ENCODE measurements at regions not wholly inside any gene's neighbourhood (a gene's known extent, or its start where the extent isn't known, plus 50 kb on each side); places are given as distances from the start of the nearest gene placed in this dataset.
A peak's percentile ranks its signal among the peaks of the same experiment; 100 is the strongest.

DNA sequence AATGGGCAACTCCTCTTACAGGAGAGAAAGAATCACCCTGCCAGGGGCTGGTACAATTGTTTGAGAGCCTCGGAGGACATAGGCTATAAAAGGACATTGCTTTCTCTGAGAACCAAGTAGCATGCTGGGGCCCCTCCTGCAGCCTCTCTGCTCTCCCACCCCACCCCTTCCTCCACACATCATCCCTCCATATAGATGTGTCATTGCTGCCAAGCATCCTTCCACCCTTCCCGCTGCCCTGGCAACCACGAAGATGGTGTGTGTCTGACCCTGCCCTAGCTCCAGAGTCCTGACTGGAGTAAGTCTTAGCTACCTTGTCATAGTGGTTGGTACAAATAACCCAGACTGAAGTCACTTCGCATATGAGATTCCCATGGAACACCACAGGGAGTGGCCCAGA lies 129.7 kb downstream of the SNX5 start:
- DNase-seq (ENCODE audit: low spot score in 2 of 2), result no peak
- intact Hi-C loops (cut with DNase I; ENCODE audit: low total_unique reads), result no loop called here
- 90 to 94% methylated on average over 4 of the region's 4 CpGs for WGBS, 2 donors
- TF ChIP-seq, protein P1, sequence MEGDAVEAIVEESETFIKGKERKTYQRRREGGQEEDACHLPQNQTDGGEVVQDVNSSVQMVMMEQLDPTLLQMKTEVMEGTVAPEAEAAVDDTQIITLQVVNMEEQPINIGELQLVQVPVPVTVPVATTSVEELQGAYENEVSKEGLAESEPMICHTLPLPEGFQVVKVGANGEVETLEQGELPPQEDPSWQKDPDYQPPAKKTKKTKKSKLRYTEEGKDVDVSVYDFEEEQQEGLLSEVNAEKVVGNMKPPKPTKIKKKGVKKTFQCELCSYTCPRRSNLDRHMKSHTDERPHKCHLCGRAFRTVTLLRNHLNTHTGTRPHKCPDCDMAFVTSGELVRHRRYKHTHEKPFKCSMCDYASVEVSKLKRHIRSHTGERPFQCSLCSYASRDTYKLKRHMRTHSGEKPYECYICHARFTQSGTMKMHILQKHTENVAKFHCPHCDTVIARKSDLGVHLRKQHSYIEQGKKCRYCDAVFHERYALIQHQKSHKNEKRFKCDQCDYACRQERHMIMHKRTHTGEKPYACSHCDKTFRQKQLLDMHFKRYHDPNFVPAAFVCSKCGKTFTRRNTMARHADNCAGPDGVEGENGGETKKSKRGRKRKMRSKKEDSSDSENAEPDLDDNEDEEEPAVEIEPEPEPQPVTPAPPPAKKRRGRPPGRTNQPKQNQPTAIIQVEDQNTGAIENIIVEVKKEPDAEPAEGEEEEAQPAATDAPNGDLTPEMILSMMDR (IDR thresholded peaks at IDR 0.05), result no peak
- no peak for TF ChIP-seq POLR2A (IDR thresholded peaks at IDR 0.05)
- no peak overlapping the region for H3K4me3 ChIP-seq (ENCODE audit: low read depth, poor library complexity, severe bottlenecking)

DNA sequence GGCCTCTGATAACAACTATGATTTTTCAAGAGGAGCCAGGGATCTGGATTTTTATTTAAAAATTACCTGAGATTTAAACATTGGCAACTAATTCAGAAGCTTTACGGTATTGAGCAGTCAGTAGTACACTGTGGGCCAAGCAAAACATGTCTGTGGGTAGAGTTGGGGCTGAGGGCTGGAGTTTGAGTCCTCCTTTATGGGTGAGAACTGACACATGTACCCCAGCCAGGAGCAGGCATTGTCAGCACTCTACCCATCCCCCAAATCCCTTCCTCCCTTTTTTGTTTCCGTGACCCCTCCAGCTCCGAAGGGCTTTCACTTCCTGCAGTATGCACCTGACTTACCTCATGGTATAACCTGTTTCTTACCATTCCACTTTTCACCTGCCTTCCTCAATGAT lies 131.4 kb downstream of the SNX5 start:
- TF ChIP-seq POLR2A (IDR thresholded peaks at IDR 0.05), result no peak
- TF ChIP-seq, protein P1 (IDR thresholded peaks at IDR 0.05), result no peak
- intact Hi-C loops (cut with DNase I; ENCODE audit: low total_unique reads), result no loop called here
- no peak overlapping the region for H3K4me3 ChIP-seq (ENCODE audit: low read depth, poor library complexity, severe bottlenecking)
- WGBS, 2 donors, result 88% methylated on average over 3 of the region's 3 CpGs
- no peak for DNase-seq (ENCODE audit: low spot score in 2 of 2)

DNA sequence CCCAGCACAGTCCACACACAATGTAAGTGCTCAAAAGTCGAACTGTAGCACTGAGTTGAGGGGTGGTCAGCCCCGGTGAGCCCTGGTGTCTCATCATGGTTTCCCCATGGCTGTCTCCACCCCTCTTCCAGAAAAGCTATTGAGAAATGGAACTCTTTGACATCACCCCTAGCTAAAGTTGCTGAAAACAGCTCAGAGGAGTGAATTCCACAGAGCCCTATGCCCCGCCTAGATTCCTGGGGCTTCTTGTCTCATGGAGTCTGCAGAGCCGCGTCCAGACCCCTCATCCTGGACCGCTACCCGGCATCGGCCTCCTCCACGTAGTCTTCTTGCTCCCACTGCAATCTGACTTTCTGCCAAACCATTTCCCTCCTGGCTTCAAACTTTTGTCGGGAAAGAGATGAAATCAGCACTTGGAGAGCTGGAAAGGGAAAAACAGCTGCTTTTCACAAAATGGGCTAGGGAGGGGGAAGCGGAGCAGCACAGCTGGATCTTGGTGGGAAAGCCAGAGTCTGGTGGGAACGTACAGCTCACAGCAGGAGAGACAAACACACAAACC lies 132.2 kb downstream of the SNX5 start:
- WGBS, 2 donors, result 52 to 57% methylated on average over 12 of the region's 12 CpGs
- no peak for TF ChIP-seq POLR2A (IDR thresholded peaks at IDR 0.05)
- TF ChIP-seq, protein P1 (IDR thresholded peaks at IDR 0.05), result no peak
- peak; percentile 66 to 90 for DNase-seq (ENCODE audit: low spot score in 2 of 2)
- intact Hi-C loops (cut with DNase I; ENCODE audit: low total_unique reads), result no loop called here
- no peak overlapping the region for H3K4me3 ChIP-seq (ENCODE audit: low read depth, poor library complexity, severe bottlenecking)

DNA sequence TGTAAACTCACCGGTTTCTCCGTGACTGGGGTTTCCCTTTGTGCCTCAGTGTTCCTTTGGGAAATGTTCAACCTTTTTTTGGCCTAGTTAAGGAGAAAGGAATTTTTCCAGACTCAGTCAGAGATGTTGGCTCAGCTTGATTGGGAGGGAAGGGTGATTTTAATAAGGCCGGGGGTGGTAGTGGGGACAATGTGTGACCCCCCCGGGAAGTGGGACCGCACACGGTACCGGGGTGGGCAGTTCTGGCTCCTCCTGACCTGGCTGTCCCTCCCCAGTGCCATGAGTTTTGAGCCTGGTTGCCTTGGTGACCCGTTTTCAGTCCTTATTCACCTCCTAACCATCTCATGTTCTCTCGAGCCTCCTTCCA lies 132.7 kb downstream of the SNX5 start:
- no peak for DNase-seq (ENCODE audit: low spot score in 2 of 2)
- intact Hi-C loops (cut with DNase I; ENCODE audit: low total_unique reads), result no loop called here
- 61 to 72% methylated on average over 9 of the region's 9 CpGs for whole genome bisulfite sequencing, 2 donors
- no peak overlapping the region for H3K4me3 ChIP-seq (ENCODE audit: low read depth, poor library complexity, severe bottlenecking)
- TF ChIP-seq, protein P1 (IDR thresholded peaks at IDR 0.05), result no peak
- TF ChIP-seq POLR2A (IDR thresholded peaks at IDR 0.05), result no peak

DNA sequence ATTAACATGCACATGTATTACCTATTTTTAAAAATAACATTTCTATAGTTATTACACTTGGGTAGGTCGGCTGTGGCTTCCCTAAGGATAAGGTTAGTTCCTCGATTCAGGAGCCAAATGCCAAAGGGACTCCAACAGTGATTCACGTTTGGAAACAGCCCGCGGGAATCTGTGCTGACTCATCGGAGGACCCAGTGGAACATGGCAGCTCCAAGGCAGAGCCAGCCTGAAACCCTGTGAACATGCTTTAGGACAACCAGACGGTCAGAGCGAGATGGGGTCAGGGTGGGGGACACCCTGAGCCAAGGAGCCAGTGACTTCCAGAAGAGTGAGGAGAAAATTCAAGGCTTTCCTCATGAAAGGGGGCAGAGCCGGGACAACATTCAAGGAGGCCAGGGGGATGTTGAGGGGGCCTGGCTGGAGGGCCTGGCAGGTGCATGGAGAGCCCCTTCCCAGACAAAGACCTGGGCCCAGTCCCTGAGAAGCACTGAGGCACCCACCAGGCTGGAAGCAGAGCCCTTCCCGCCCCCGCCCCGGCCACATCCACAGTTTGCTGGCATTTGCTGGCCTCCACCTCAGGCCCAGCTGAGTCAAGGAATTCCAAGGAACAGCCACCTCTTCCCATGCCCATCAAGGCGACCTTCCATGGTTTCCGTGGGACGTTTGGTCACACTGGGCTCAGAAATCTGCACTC lies 133.2 kb downstream of the SNX5 start:
- intact Hi-C loops (cut with DNase I; ENCODE audit: low total_unique reads), result no loop called here
- DNase-seq (ENCODE audit: low spot score in 2 of 2), result peak; percentile 60 to 93
- 33 to 42% methylated on average over 12 to 15 of the region's 15 CpGs for WGBS, 2 donors
- no peak for TF ChIP-seq POLR2A (IDR thresholded peaks at IDR 0.05)
- TF ChIP-seq, protein P1 (IDR thresholded peaks at IDR 0.05), result no peak
- H3K4me3 ChIP-seq (ENCODE audit: low read depth, poor library complexity, severe bottlenecking), result no peak overlapping the region

DNA sequence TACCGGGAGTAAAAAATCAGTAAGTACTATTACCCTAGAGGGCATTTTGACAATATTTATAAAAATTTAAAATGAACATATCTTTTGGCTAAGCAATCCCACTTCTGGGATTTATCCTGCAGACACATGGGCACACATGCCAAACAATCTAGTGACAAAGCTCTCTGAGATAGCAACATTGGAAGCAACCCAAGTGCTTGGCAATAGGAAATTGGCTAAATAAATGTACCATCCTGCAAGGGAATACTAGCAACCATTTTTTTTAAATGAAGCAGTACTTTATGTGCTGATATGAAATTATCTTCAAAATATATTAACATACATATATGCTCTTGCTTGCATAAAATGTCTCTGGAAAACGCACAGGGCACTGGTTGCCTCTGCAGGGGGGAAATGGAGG lies 133.8 kb downstream of the SNX5 start:
- DNase-seq (ENCODE audit: low spot score in 2 of 2), result no peak
- H3K4me3 ChIP-seq (ENCODE audit: low read depth, poor library complexity, severe bottlenecking), result no peak overlapping the region
- TF ChIP-seq, protein P1 (IDR thresholded peaks at IDR 0.05), result no peak
- TF ChIP-seq POLR2A (IDR thresholded peaks at IDR 0.05), result no peak
- intact Hi-C loops (cut with DNase I; ENCODE audit: low total_unique reads), result no loop called here
- 42 to 49% methylated on average over 2 of the region's 2 CpGs for WGBS, 2 donors

All from lower leg skin (tissue), 4 donors.